ENCODE measurements at regions not wholly inside any gene's neighbourhood (a gene's known extent, or its start where the extent isn't known, plus 50 kb on each side); places are given as distances from the start of the nearest gene placed in this dataset.
"Not testable (repeated sequence)": the region's sequence is repeated elsewhere in the genome, so short reads cannot be mapped to it uniquely, and the experiment has no call there.

DNA sequence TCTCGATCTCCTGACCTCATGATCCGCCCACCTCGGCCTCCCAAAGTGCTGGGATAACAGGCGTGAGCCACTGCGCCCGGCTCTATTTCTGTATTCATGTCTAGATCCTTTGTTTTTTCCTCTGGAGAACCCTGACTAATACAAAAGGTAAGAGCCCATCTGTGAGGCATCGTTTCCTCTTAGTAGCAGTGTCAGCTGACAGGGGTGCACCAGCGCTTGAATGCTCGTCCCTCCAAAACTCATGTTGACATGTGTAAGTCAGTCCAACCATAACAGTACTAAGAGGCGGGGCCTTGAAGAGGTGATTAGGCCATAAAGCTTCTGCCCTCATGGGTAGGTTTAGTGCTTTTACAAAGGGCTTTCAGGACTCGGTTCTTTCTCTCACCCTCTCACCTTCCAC is 470.1 kb upstream of the B3GAT1 start:
- no peak for DNase-seq (ENCODE audit: low read depth in 4 of 4, low spot score in 1 of 4)

DNA sequence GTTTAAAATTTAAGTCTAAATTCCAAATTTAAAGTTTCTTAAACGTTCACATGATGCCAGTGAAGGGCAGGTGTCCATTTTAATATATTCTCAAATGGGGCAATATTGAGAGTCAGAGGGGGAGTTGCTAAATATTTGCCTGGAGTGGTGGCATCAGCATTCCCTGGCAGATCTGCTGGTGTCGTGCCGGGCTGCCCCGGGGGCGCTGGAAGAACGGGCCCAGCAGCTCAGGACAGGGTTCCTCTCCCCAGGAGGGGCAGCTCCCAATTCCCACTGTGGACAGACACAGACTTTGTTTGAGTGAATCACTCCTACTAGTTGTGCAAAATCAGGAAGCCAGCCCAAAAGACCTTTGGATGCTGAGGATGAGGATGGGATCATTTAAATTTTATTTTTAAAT is 468.7 kb upstream of the B3GAT1 start:
- DNase-seq (ENCODE audit: low read depth in 4 of 4, low spot score in 1 of 4): no peak

DNA sequence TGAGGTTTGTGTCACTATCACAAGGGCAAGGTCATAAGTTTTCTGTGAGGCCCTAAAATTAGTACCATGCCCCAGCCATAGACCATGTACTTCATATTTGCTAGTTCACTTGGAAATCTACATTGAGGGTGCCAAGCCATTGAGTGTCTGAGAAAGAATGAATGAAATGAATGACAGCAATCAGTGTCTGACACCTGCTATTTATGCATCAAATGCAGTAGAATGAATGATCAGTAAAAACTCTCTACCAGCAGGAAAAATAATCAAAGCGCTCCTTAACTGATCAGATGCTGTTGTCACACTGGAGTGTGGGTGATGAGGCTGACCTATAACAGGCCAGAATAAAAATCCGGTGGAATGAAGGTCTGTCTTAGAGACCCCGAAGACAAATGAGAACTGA is 467.9 kb upstream of the B3GAT1 start:
- no peak for DNase-seq (ENCODE audit: low read depth in 4 of 4, low spot score in 1 of 4)

DNA sequence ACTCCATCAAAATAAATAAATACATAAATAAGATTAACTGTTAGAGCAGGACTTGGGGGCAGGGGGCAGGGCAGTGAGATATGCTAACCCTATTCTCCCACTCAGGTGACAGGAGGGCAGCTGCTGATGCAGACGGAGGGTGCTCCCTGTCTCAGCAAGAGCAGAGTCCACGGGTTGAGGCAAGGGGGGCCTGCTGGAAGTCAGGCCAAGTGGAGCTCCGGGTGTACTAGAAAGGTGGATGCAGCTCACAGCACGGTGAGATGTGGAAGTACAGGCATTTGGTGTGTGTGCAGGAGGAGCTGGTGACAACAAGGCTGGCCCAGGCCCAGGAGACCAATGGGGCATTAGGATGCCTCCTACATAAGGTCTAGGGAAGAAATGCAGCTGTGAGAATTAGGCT is 467.3 kb upstream of the B3GAT1 start:
- DNase-seq (ENCODE audit: low read depth in 4 of 4, low spot score in 1 of 4): no peak

DNA sequence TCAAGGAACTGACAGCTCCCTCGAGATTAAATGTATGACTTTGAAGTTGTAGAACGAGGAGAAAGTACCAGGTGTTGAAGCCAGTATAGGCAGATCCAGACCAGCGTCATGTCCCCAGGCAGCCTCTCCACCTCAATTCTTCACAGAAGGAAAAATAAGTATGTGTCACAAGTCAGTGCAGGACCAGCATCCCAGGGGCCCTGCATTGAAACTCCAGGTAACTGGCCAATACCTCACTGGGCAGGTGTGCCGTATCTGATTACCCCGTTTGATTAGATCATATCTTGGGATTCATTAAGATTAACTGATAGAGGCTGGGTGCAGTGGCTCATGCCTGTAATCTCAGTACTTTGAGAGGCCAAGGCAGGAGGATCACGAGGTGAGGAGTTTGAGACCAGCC is 466.7 kb upstream of the B3GAT1 start:
- no peak for DNase-seq (ENCODE audit: low read depth in 4 of 4, low spot score in 1 of 4)

DNA sequence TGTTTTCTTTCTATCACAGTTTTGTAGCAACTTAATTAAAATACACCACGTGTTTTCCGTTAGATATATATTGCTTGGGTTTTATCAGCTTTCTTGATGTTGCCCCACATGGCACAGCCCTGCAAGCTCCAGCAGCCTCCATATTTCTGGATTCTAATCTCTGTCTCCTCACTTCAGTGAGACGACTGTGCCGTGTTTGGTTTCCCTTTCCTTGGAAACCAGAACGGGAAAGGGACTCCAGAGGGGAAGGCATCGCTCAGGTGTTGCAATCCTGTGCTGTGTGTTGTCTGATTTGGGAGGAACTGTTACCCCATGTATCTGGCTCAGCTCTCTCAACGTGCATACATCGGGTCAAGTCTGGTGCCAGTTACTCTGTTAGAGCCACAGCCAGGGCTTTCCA is 464.2 kb upstream of the B3GAT1 start:
- DNase-seq (ENCODE audit: low read depth in 4 of 4, low spot score in 1 of 4): no peak

DNA sequence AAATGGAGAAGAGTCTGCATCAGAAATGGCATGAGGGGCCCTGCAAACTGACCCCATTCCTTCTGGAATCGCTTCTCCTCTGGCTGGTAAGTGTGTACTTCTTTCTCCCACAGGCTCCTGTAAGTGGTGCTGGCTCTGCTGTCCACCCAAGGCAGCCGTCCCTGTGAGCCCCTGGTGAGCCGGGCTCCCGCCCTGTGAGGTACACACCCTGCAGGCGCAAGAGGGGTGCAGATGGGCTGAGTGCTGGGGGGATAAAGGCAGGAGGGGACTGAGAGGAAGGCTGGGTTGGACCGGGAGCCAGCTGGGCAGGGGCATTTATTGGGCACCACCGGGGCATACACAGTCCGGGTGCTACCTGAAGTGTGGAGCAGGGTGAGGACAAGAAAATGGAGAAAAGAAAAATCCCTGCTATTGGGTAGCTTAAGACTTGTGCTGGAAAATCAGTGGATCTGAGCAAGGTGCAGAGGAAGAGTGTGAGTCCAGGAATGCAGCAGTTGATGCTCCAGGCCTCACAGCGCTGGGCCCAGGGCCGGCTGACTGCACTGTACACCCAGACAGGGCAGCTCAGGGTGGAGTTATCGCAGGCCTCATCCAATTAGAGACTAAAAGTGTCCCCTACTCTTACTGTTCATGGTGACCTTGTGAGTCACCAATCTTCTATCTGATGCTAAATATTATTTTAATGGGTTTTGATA is 455.1 kb upstream of the B3GAT1 start:
- DNase-seq (ENCODE audit: low read depth in 4 of 4, low spot score in 1 of 4): no peak

DNA sequence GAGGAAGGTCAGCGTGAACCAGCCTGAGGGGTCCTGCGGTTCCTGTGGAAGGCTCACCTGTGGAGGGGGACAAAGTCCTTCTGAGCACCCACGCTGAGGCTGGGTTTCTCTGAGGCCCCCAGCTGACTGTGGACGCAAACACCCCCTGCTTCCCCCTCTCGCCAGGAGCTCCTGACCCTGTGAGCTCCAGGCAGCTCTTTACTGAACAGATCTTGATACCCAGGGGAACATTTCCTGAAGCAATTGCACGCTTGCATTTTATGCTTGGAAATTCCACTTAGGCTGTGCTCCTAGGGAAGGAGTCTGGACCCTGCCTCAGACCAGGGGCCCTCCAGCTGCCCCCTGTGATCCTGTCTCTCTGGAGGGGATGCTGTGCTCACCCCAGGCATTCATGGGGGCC is 454.2 kb upstream of the B3GAT1 start:
- DNase-seq (ENCODE audit: low read depth in 4 of 4, low spot score in 1 of 4): no peak

DNA sequence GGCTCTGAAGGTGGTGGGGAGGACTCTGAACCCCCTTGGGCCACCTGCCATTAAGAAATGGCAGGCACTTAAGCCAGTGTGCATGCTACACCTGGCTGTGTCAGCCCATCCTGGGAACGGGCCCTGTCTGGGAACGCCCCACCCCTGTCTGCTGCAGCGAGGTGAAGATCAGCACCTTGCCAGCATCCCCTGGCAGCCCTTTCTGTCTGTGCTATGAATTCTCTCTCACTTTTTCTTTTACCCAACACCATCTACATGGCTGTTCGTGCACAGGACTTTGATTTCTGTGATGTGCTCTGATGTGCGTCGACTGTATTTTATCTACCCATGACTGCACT is 452.9 kb upstream of the B3GAT1 start:
- DNase-seq (ENCODE audit: low read depth in 4 of 4, low spot score in 1 of 4): no peak

DNA sequence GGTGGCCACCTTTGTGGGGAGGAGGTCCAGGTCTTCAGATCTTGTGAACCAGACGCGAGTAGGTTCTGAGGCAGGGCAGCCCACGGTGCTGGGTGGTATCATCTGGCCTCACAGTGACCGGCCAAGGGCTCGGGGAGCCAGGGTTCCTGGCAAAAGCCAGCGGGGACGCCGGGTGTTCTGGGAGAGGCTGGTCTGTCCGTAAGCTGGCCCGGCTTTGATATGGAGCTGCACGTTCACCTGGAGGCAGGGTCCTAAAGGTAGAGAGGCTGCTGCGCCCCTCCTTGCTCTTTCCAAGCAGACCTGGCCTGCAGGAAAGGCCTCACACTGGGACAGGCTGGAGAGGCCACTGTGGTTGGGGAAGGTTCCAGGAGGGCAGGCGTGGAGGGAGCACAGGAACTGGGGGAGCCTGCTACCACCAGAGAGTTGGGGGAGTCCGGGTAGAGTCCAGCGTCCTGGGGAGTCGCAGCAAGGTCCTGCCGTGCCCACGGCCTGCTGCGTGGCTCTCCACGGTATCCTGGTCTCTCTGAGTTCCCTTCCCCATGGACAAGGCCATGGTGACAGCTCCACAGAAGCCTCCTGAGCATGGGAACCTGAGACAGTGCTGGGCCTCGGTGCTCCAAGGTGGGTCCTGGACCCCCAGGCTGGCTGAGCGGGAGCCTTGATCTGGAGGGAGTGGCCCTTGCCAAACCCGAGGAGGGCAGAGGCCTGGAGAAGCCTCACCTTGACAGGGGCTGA is 452.4 kb upstream of the B3GAT1 start:
- no peak for DNase-seq (ENCODE audit: low read depth in 4 of 4, low spot score in 1 of 4)

DNA sequence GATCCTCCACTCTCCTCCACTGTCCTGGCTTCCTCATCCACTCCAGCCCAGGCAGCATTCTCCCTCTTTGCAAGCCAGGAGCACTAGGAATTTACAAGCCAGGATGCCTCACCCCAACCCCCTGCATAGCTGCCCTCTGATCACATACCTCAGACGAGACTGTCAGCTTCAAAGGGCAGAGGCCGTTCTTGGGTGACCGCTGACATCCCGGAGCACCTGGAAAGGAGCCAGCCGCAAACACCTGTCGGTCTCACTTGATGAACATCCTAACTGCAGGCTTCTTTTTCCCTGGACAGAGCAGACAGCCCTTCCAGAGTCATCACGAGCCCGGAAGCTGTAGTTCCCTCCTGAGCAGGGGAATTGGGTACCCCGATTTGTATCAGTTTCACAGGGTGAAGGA is 451.3 kb upstream of the B3GAT1 start:
- DNase-seq (ENCODE audit: low read depth in 4 of 4, low spot score in 1 of 4): no peak

DNA sequence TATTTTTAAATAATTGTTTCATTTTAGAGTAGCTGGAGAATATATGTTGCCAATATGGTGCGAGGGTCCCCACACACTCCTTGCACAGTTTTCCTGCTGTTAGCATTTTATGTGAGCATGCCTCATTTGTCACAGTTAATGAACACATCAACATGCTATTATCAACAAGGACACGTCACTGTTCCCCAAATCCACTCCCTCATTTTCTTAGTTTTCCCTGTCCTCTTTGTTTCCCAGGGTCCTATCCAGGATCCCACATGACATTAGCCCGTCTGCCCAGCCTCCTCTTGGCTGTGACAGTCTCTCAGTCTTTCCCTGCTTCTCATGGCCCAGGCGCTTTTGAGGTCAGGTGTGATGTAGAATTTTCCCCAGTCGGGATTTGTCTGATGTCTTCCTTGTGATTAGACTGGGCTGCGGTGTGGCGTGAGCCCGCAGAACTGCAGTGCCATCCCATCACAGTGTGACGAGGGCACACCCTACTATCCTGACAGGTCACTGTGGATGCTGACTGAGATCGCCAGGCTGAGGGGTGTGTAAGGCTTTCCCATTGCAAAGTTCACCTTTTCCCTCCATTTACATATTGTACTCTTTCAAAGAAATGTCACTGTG is 450.6 kb upstream of the B3GAT1 start:
- DNase-seq (ENCODE audit: low read depth in 4 of 4, low spot score in 1 of 4): no peak

DNA sequence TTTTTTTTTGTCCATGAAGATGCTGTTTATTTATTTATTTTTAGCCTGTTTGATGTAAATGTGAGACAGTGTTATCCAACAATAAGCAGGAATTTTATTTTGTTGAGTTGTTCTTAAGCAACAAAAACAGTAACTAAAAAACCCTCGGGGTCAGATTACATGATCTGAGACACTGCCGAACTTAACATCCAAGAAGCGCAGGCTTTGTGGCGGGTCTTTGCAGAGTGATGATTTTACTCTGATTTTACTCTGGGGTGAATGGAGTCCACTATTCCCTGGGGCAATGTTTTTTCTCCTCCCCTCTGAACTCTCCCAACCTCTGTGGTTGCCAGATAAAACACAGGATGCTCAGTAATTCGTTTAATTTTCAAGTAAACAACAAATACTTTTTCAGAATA is 450.1 kb upstream of the B3GAT1 start:
- no peak for DNase-seq (ENCODE audit: low read depth in 4 of 4, low spot score in 1 of 4)

DNA sequence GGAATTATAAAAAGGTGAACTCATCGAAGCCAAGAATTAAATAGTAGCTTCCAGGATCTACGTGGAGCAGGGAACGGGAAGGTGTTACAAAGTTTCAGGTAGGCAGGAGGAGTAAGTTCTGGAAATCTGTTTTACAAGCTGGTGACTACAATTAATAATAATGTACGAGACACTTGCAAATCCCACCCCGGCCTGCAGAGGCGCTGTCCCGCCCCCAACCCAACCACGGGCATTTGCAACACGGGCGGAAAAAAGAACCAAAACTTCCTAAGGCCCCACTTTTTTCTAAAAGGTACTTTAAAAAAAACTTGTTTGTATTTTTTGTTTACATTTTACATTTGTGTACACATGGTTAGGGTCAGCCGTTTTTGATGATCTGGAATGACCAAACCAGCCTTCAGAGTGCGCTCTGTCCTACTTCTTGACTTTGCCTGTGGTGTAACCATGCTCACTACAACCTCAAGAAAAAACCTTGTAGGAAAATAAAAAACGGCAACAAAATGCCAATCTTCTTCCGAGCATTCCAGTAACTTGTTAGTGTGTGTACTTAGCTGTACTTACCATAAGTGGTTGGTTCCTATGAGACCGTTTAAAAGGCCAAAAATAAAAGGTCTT is 449.6 kb upstream of the B3GAT1 start:
- no peak for DNase-seq (ENCODE audit: low read depth in 4 of 4, low spot score in 1 of 4)

DNA sequence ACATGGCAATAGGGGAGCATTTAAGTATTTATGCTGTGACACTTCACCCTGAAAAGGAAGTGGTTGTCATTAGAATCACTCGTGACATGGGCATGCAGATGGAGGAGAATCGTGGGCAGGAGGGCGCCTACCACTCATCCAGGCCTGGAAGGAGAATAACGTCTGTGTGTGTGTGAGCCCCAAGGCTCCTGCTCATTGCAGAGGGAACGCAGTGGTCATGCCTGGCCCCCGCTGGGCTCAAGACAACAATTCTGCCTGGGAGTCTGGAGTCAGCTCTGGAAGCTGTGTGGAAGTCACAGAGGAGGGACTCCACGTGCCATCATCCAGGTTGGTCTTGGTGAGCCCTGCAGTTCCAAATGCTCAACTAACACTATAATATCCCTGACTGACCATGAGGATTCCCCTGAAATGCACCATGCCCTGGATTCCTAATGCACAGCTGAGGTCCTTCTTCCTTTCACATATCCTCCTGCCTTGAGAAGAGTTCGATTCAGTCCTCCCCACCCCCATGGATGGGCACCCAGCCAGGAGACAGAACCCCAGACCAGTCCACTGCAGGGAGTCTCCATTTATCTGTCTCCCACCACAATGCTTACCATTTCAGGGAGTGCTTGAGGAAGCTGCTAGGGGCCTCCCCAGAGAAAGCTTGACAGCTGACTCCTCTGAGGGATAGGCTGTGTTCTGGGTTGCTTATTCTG is 446.9 kb upstream of the B3GAT1 start:
- no peak for DNase-seq (ENCODE audit: low read depth in 4 of 4, low spot score in 1 of 4)

DNA sequence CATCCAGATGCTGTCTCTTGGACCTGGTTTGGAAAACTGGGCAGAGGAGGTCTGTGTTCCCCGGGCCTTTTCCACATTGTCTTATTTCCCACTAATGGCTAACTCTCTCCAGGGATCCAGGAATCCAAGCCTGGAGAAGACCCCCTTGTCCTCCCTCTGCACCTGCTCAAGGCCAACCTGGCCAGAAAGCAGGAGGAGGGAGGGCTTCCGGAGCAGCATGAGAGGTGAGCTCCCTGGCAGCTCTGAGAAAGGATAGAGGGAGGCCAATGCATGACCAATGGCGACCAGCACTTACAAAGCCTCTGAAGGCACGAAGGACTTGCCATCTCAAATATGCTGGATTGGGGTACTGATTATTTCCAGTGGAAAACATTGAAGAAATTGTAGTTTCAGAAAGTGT is 445.0 kb upstream of the B3GAT1 start:
- DNase-seq (ENCODE audit: low read depth in 4 of 4, low spot score in 1 of 4): no peak

DNA sequence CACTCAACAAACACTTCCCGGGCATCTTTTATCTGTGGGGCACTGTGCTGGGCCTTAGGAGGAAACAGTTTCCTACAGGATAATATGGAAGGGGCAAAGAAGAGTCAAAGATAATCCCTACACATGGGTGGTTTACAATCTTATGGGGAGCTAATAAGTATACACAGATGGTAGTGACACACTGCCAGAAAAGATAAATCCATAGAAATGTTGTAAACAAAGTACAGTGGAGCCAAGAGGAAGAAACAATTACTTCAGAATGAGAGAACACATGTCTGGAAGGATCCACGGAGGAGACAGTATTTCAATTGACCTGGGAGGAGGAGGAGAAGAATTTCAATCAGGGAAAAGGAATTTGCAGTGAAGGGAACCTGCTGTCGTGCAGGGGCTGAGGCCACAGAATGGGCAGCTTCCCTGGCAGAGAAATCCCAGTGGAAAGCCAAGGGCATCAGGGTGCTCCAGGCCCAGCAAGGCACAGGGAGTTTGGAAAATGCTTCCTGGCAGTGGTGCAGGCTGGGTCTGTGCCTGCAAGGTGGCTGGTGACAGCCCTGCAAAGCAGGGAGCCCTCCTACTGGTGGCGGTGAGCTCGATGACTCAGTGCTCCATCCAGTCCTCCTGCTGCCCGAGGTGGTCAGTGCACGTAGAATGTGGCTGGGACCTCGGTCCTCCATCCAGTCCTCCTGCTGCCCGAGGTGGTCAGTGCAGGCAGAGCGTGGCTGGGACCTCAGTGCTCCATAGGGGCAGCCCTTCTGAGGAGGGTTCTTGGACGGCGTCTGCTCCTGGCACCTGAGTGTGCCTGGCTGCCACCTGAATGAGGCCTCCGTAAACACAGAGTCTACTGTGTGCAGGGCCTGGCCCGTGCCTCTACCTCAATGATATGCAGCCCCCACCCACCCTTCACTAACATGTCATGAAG is 444.3 kb upstream of the B3GAT1 start:
- DNase-seq (ENCODE audit: low read depth in 4 of 4, low spot score in 1 of 4): no peak

DNA sequence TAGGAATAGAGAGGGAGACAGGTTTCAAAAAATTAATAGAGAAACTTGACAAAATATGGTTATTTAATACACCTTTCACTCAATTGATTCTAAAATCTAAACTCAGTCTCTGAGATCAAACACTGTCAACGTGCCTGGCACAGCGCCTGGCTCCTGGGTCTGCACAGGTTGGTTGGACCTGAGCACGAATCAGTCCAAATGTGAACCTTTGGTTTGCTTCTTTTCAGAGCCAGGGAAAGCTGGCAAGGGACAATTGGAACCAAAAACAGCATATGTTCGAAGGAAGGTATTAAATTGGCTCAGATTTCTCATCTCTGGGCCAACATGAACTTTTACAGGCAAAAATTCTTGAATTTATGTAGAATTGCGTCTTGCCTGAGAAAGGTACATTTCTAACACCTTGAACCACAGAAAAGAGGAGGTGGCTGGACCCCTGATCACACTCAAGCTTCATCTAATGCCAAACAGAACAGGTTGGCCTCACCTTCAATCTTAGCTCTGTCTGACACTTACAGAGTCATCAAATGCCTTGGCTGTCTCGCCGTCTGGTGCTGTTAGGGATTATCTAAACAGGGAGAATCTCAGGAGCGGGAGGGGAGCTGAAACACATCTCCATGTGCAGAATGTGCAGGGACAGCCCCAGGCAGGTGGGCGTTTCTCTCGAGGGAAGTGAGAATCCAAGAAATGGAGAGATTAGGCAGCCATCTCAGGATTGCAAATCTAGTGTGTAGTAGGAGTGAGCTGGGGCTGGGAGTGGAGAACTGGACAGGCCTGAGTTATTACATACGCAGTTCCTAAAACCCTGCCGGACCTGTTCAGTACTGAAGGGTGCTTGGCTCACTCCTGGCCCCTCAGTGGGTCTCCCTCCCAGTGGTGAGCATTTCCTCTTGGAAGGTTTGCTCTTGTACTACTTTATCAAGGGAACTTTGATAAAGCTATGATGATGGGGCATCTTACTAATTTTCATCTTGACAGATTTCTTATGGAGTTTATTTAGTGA is 442.2 kb upstream of the B3GAT1 start:
- DNase-seq (ENCODE audit: low read depth in 4 of 4, low spot score in 1 of 4): no peak

DNA sequence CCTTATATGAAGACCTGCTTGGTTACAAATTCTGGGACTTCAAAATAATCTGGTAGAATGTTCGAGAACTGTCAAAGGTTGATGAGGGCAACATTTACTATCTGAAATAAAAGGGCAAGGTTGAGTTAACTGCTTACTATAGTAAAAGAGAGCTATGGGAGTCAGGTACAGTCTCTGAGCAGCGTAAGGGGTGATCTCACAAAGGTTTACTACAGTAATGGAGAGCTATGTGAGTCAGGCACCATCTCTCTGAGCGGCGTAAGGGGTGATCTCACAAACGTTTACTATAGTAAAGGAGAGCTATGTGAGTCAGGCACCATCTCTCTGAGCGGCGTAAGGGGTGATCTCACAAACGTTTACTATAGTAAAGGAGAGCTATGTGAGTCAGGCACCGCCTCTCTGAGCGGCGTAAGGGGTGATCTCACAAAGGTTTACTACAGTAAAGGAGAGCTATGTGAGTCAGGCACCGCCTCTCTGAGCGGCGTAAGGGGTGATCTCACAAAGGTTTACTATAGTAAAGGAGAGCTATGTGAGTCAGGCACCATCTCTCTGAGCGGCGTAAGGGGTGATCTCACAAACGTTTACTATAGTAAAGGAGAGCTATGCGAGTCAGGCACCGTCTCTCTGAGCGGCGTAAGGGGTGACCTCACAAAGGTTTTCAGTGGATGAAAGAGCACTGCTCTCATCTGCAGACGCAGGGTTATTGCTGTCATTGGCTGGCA is 439.6 kb upstream of the B3GAT1 start:
- not testable (repeated sequence) for DNase-seq (ENCODE audit: low read depth in 4 of 4, low spot score in 1 of 4)

All from stimulated activated CD4-positive, alpha-beta T cell treated with anti-CD3 and anti-CD28 coated beads, Interleukin-1b, Interleukin-23, amount 100 ng/mL, for 24 hours (primary cell).